Type B pancreatic cell (in vitro differentiated cells): ENCODE measurements at regions not wholly inside any gene's neighbourhood (a gene's known extent, or its start where the extent isn't known, plus 50 kb on each side); places are given as distances from the start of the nearest gene placed in this dataset.

Experiments
- DNase-seq: peaks from one replicate; pipeline ENCODE4 v3.0.0; 2021; ENCODE audit warnings: mixed read lengths; ENCODE audit not compliant: unreplicated experiment; ENCODE audit errors: extremely low spot score
- H3K27ac Mint-ChIP-seq: 2 replicates; pipeline ENCODE4 v1.8.0; 2021; ENCODE audit warnings: mild to moderate bottlenecking, mixed read lengths
- H3K27me3 Mint-ChIP-seq: 2 replicates; pipeline ENCODE4 v1.8.0; 2021; ENCODE audit warnings: mixed read lengths
- H3K36me3 Mint-ChIP-seq: 2 replicates; pipeline ENCODE4 v1.8.0; 2021; ENCODE audit warnings: mixed read lengths
- H3K4me1 Mint-ChIP-seq: one replicate; pipeline ENCODE4 v1.8.0; 2021; ENCODE audit warnings: mixed read lengths; ENCODE audit not compliant: unreplicated experiment
- H3K4me3 Mint-ChIP-seq: 2 replicates; pipeline ENCODE4 v1.8.0; 2021; ENCODE audit warnings: mild to moderate bottlenecking, mixed read lengths
- H3K9me3 Mint-ChIP-seq: 2 replicates; pipeline ENCODE4 v1.8.0; 2021; ENCODE audit warnings: mixed read lengths
- TF ChIP-seq, protein P1 (sequence below): fragments of 200-600 bp; sonication (generic); conservative IDR thresholded peaks from 2 replicates; pipeline ENCODE4 v1.5.0; 2021; ENCODE audit warnings: antibody characterized with exemption, mild to moderate bottlenecking

DNA sequence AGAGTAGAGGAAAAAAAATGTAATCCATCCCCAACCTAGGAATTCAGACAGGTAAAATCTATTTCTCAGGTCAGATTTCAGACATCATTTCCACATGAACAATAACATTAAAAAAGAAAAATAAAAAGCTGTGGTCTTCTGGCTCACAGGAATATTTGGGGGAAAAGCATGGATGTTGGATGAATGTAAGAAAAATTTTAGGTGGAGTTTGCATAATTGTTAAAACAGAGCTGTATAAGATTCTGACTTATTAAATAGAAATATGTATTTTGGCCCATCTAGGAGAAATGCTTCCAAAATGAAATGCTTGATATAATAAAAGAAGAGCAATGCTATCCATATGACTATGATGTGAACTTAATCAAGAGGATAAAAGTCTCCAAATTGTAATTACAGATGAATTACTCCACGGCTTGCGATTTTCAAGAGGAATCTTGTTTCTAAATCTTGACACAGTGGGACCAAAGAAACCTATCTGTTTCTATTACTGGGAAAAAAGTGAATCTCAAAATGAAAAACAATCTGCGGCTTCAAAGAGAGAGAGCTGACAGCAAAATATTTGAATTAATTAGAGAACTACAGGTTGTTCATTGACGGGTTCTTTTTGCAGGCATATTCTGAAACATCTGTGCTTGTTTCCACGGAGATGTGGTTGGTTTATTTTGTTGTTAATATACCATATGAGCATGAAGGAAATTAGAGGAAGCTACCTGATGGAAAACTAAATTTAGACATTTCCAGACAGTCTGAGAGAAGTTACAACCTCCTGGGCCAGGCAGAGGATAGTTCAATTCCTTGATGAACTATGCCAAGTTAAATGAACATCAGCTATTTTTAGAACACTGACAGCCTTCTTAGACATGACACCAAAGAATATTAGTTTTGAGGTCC, 468.7 kb downstream of the PID1 start:
- H3K36me3 Mint-ChIP-seq: no peaks in the 10 kb centered on the region
- H3K4me1 Mint-ChIP-seq: no peaks in the 10 kb centered on the region
- H3K27me3 Mint-ChIP-seq: peaks cover 5% of the 10 kb centered on the region
- H3K9me3 Mint-ChIP-seq: no peaks in the 10 kb centered on the region
- DNase-seq: no peak
- no peak overlapping the region for H3K4me3 Mint-ChIP-seq
- no peak overlapping the region for H3K27ac Mint-ChIP-seq
- TF ChIP-seq, protein P1, sequence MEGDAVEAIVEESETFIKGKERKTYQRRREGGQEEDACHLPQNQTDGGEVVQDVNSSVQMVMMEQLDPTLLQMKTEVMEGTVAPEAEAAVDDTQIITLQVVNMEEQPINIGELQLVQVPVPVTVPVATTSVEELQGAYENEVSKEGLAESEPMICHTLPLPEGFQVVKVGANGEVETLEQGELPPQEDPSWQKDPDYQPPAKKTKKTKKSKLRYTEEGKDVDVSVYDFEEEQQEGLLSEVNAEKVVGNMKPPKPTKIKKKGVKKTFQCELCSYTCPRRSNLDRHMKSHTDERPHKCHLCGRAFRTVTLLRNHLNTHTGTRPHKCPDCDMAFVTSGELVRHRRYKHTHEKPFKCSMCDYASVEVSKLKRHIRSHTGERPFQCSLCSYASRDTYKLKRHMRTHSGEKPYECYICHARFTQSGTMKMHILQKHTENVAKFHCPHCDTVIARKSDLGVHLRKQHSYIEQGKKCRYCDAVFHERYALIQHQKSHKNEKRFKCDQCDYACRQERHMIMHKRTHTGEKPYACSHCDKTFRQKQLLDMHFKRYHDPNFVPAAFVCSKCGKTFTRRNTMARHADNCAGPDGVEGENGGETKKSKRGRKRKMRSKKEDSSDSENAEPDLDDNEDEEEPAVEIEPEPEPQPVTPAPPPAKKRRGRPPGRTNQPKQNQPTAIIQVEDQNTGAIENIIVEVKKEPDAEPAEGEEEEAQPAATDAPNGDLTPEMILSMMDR: no peak

DNA sequence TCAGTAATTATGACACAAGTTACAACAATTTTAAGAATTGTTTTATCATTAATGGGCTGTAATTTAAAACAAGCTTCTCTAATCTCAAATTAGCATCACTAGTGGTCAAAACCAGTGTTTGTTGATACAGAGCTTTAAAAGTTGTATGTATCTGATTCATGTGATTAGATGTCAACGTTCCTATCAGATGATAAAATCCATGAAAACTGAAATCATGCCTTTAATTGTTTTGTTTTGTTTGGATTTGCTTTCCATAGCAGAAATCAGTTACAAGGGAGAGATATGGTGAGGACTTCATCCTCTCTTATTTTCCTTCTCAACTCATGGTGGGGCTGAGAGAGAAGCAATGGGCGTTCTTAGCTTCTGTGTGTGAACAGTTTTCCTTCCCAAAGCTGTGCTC, 469.6 kb downstream of the PID1 start:
- DNase-seq: no peak
- TF ChIP-seq, protein P1: no peak
- Mint-ChIP-seq H3K4me3 (no peak overlapping the region), H3K27me3 (peaks cover 5% of the 10 kb centered on the region), H3K27ac (no peak overlapping the region), H3K4me1 (peaks cover 3% of the 10 kb centered on the region), H3K36me3 (no peaks in the 10 kb centered on the region), H3K9me3 (no peaks in the 10 kb centered on the region)

DNA sequence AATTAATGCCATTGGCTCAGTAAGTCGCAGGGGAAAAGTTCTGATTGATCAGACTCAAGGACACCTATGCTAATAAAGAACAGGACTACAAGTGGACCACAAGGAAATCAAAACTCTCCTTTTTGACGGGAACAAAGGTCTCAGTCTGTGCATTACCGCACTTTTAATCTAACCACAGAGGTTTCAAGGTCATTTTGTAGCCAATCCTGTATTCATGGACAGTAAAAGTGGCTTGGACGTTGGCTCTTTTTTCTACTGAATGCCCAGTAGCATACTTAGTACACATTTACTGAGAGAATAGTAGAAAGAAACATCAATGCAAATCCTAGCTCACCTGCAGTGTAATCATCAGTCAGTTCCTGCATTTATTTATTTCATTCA, 471.9 kb downstream of the PID1 start:
- Mint-ChIP-seq H3K27ac (no peak overlapping the region), H3K4me3 (no peak overlapping the region), H3K9me3 (no peaks in the 10 kb centered on the region), H3K36me3 (no peaks in the 10 kb centered on the region), H3K4me1 (peaks cover 3% of the 10 kb centered on the region), H3K27me3 (peaks cover 5% of the 10 kb centered on the region)
- TF ChIP-seq, protein P1: no peak
- no peak for DNase-seq

DNA sequence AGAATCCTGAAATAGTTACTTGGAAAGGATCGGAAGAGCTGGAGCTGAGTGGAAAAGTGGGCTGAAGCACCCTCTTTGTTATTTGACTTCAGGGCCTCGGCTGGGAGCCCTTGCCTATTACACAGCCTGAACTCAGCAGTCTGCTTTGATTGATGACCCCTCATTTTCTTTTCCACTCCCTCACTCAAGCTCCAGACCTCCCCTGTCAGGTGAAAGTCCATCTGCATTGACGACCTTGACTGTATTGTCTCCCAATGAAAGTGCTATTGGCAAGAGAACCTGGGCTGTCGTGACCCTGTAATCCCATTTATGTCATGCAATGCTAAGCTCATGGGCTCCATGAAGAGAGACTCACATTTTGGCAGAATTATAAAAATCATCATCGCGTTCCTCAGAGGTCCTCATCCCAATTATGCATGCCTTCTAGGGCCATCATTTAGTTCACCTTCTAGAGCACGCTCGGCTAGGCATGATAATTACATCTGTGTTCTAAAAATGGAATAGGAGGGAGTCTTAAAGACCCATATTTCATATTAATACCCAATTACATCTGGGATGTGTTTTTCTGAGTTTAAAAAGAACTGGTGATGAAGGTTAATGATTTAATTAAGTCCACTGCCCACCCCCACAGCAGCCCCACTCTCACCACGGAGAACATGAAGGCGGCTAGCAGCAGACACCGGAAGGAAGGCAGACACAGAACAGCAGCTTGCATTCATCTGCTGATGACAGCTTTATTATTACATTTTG, 472.5 kb downstream of the PID1 start:
- H3K27me3 Mint-ChIP-seq: peaks cover 5% of the 10 kb centered on the region

DNA sequence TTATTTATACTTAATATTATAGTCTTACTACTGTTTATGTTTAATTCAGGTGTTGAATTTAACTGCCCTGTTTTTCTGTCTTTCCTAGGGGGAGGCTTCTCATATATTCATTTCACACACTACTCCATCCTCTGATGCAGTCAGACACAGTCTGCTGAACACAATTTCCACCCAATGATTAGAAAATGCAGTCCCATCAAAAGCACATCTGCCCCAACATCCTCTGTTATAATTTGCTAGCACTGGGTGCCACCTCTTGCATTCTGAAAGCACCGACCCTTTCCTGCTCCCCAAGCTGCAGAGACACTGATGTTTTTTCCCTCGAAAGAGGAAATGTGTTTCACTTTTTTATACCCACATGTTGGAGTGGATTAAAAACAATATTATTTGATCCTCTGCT, 474.7 kb downstream of the PID1 start:
- DNase-seq: no peak

More for the DNA sequence above, 472.5 kb downstream of the PID1 start:
- Mint-ChIP-seq H3K4me3 (no peak overlapping the region), H3K9me3 (no peaks in the 10 kb centered on the region), H3K36me3 (no peaks in the 10 kb centered on the region), H3K4me1 (peaks cover 3% of the 10 kb centered on the region), H3K27ac (no peak overlapping the region)
- DNase-seq: no peak
- TF ChIP-seq, protein P1: no peak

More for the DNA sequence above, 474.7 kb downstream of the PID1 start:
- H3K4me3 Mint-ChIP-seq: no peak overlapping the region
- TF ChIP-seq, protein P1: no peak
- no peak overlapping the region for H3K27ac Mint-ChIP-seq
- no peaks in the 10 kb centered on the region for H3K36me3 Mint-ChIP-seq
- peaks cover 3% of the 10 kb centered on the region for H3K4me1 Mint-ChIP-seq
- peaks cover 5% of the 10 kb centered on the region for H3K27me3 Mint-ChIP-seq
- no peaks in the 10 kb centered on the region for H3K9me3 Mint-ChIP-seq
